D721Med (cell line): ENCODE measurements at regions not wholly inside any gene's neighbourhood (a gene's known extent, or its start where the extent isn't known, plus 50 kb on each side); places are given as distances from the start of the nearest gene placed in this dataset.

Experiments
- DNase-seq: peaks from one replicate; pipeline ENCODE4 v3.0.0; 2011; ENCODE audit warnings: low spot score; ENCODE audit not compliant: insufficient read length
- FAIRE-seq: peaks from 2 replicates; lab custom pipeline; 2011; peaks lifted over from hg19 to GRCh38; lab: Jason Lieb, UNC
- CTCF ChIP-seq: IDR thresholded peaks from 2 replicates; pipeline ENCODE4 v1.5.1; 2012; ENCODE audit warnings: mild to moderate bottlenecking, control low read depth; ENCODE audit not compliant: insufficient read depth; ENCODE audit errors: missing control alignments

- DNase-seq = no peak
- no peak for FAIRE-seq
- no peak for TF ChIP-seq CTCF
Measured at GRCh38 chr22:34763496-34763895, 302.5 kb upstream of the ISX start.

- no peak for FAIRE-seq
- no peak for TF ChIP-seq CTCF
- DNase-seq = no peak
Measured at GRCh38 chr22:34765115-34765514, 300.8 kb upstream of the ISX start.

- no peak for DNase-seq
- no peak for FAIRE-seq
- TF ChIP-seq CTCF = no peak
Measured at GRCh38 chr22:34769361-34769760, 296.6 kb upstream of the ISX start.

GRCh38 chr22:34776817-34777216, 289.1 kb upstream of the ISX start:
- no peak for TF ChIP-seq CTCF
- no peak for DNase-seq
- FAIRE-seq = no peak

GRCh38 chr22:34781681-34782080, 284.3 kb upstream of the ISX start:
- TF ChIP-seq CTCF = no peak
- DNase-seq (no peak), FAIRE-seq (no peak)

- DNase-seq (no peak), FAIRE-seq (no peak)
- no peak for TF ChIP-seq CTCF
Measured at GRCh38 chr22:34783436-34783835, 282.5 kb upstream of the ISX start.

GRCh38 chr22:34784056-34784455, 281.9 kb upstream of the ISX start:
- TF ChIP-seq CTCF = no peak
- FAIRE-seq (no peak), DNase-seq (no peak)
